HG02884 (cell line): ENCODE measurements at regions not wholly inside any gene's neighbourhood (a gene's known extent, or its start where the extent isn't known, plus 50 kb on each side); places are given as distances from the start of the nearest gene placed in this dataset.

Source experiments
- ATAC-seq: cut with Tn5 transposase; IDR thresholded peaks from one replicate; pipeline ENCODE4 v1.9.1; 2021; ENCODE audit warnings: mild to moderate bottlenecking, moderate library complexity; ENCODE audit not compliant: unreplicated experiment

DNA sequence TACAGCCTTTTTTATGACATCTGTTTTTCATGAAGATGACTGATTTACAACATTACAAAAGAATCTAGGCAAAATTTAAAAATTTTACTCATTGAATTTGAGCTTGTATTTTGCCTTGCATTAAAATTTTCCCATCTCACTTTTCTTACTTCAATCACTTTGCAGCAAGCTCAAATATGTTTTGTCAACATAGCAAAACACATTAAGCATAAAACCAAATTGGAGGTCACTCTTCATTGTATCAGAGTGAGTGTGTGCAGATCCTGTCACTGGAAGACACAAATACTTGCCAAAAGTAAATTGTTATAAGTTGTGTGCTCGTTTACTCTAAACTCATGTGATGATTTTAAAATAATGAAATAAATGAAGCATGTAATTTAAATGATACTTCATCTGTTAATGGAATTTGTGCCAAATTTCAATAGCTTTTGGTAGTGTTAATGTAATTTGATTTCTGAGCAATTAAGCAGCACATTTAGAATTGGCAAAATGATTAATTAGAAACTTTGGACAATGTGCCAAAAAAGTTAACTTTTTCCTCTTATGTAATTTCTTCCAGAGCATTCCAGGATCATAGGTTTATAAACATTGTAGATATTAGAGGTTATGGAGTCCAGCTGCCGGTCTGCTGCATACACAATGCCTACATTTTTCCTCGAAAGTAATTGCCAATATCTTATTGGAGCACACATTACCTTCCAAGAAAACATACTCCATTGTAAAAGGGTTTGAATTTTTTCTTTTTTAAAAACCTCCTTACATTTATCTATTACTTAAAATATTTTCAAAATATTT, 1078.2 kb upstream of the LRRTM3 start:
- ATAC-seq, result no peak

DNA sequence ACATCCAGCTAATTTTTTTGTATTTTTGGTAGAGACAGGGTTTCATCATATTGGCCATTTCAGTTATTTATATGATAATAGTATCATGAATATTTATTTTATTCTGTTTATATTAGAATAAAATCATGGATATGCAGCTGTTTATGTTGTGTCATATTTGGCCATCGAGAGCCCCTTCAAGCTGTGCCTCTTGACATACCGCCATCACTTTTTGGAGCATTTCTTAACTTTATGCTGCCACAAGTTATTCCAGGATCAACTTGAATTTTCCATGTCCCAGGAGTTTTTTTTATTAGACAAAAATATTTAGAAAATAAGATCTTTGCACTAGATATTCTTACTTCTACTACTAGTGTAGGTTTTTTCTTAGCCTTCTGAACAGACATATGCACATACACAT, 1067.0 kb upstream of the LRRTM3 start:
- no peak for ATAC-seq

- ATAC-seq, result peak; percentile 76
Observed at GRCh38 chr10:65861249-65861648, 1064.6 kb upstream of the LRRTM3 start.
